Fibroblast of upper back skin (primary cell): ENCODE measurements at regions not wholly inside any gene's neighbourhood (a gene's known extent, or its start where the extent isn't known, plus 50 kb on each side); places are given as distances from the start of the nearest gene placed in this dataset.
A peak's percentile ranks its signal among the peaks of the same experiment; 100 is the strongest.

ENCODE experiments used
- DNase-seq: peaks from one replicate; pipeline ENCODE4 v3.0.0-alpha.2; 2013

- no peak for DNase-seq
Measured at GRCh38 chr9:95611354-95611753, 94.6 kb upstream of the PTCH1 start.

GRCh38 chr9:95610006-95610785 lies 93.4 kb upstream of the PTCH1 start:
- DNase-seq: no peak

DNA sequence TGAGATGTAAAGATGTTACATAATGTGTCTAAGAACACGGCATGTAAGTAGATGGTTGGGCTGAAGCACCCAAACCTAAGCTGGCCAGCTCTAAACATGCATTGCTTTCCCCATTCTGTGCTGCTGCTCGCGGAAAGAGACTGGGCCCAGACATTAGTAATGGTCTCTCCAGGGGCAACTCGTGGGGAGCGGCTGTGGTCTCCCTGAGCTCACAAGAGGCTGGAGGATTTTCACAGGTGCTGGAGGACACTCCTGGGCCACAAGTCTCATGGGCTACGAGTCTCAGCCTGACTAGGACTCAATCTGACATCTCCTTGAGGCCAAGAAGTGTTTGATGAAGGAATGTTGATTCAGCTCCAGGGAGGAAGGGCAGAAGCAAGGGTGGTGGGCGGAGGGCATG lies 92.7 kb upstream of the PTCH1 start:
- DNase-seq: no peak

- DNase-seq: no peak
Measured at GRCh38 chr9:95608341-95608740, 91.6 kb upstream of the PTCH1 start.

- DNase-seq: no peak
Measured at GRCh38 chr9:95607507-95607906, 90.7 kb upstream of the PTCH1 start.

GRCh38 chr9:95606489-95607350 lies 89.9 kb upstream of the PTCH1 start:
- DNase-seq: no peak

- DNase-seq: no peak
Measured at GRCh38 chr9:95605816-95606488, 89.2 kb upstream of the PTCH1 start.

DNA sequence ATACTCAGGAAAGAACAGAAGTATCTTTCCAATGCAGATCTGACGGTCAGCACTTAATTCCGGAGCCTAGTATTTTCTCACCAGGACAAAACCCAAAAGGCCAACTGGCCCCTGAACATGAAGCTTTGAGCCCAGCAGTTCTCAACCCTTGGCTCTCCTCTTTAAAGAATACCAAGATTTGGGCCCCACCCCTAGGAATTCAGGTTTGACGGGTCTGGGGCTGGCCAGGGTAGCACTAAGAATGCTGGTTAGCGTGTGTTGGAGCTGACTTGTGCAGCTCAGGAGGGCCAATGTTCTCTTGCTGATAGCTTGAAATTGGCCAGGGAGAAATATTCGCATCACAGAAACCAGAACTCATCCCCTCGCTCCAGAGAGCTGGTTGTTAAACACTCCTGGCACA lies 88.3 kb upstream of the PTCH1 start:
- no peak for DNase-seq

- DNase-seq: no peak
Measured at GRCh38 chr9:95598236-95598635, 81.5 kb upstream of the PTCH1 start.

DNA sequence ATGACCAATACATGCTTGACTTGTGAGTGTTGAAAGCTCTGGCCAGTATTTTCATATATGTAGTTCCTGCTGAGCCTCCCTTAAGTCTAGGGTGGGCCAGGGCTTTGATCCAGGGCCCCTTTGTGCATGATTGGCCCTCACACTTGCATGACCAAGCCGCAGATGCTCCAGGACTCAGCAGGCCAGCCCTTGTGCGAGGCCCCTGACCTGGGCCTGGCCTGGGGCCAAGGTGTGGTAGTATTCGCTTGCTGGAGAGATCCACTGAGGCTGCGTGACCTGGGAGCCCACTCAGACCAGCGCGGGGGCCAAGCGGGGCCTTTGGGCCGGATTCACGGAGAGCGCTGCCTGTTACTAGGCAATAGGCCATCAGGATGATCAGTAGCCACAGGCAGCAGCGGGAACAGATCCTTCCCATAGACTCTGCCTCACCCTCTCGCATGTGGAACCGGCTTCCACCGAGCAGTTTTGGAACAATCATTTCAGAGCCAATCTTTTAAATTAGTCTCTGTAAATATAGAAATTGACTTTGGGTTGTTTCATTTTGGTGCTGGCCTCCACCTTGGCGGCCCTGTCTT lies 79.0 kb upstream of the PTCH1 start:
- DNase-seq: peak; percentile 43

GRCh38 chr9:95592931-95593330 lies 76.2 kb upstream of the PTCH1 start:
- no peak for DNase-seq

- DNase-seq: no peak
Measured at GRCh38 chr9:95588724-95589588, 72.2 kb upstream of the PTCH1 start.

- no peak for DNase-seq
Measured at GRCh38 chr9:95587021-95587964, 70.5 kb upstream of the PTCH1 start.

DNA sequence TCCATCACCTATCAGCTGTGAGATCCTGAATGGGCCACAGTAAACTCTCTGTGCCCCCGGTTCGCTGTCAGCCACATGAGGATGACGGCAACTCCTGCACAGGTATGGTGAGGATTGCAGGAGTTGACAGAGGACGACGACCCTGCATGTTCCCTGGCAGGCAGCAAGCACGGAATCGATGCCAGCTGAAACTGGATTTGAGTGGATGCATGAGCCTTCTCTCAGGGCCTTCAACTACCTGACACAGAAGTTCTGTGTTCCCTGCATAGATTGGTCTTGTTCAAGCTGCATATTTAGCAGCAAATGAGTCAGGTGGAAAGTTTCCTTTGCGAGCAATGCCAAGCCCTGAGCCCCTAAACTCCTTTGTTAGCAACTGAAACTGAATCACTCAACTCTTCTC lies 69.6 kb upstream of the PTCH1 start:
- no peak for DNase-seq

DNA sequence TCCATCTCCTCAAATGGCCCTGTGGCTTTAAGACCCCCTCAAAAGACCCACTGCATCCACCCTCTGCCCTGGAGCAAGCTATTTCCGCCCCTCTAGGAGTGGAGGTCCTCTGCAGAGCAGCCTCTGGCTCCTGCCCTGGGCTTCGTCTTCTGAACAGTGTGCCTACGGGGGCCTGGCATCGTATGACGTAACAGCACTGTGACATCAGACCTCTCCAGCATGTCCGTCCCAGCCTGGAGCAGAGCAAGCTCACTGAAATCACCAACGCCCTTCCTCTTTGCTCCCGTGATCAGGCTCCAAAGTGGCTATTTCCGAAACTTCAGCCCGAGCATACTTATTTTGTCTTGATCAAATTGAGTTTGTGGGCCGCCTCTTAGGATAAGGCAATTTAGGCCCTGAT lies 69.1 kb upstream of the PTCH1 start:
- DNase-seq: no peak

DNA sequence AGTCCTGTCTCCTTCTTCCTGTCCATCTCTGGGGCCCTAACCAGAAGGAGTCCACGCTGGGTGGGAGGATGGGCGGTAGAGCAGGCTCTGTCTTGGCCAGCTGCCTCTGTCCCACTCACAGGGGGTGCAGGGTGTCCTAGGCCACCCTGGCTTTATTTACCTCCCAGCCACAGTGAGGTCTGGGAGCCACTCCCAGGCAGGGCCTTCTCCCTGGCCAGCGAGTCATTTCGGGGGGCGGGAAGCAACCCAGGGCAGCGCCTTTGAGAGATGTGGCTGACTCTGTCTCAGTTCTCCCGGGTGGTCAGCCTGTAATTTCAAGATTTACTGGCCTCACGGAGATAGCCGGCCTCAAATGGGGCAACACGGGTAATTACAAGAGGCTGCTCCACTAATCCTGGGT lies 67.4 kb upstream of the PTCH1 start:
- no peak for DNase-seq

DNA sequence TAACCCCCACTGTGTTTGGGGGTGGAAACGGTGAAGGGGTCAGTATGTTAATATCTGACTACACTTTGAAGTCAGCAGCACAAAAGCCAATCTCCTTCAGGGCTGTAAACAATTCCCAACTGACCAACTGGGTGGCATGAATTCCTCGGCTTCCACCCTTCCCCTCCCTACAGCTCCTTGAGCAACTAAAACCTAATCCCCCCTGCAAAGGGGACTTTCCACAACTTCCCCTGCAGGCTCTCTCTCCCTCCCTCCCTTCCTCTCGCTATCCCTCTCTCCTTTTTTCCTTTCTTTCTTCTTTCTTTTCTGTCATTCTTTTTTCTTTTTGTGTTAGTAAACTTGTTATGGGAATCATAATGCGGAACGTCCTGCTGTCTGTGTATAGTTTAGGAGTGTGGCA lies 65.1 kb upstream of the PTCH1 start:
- no peak for DNase-seq

DNA sequence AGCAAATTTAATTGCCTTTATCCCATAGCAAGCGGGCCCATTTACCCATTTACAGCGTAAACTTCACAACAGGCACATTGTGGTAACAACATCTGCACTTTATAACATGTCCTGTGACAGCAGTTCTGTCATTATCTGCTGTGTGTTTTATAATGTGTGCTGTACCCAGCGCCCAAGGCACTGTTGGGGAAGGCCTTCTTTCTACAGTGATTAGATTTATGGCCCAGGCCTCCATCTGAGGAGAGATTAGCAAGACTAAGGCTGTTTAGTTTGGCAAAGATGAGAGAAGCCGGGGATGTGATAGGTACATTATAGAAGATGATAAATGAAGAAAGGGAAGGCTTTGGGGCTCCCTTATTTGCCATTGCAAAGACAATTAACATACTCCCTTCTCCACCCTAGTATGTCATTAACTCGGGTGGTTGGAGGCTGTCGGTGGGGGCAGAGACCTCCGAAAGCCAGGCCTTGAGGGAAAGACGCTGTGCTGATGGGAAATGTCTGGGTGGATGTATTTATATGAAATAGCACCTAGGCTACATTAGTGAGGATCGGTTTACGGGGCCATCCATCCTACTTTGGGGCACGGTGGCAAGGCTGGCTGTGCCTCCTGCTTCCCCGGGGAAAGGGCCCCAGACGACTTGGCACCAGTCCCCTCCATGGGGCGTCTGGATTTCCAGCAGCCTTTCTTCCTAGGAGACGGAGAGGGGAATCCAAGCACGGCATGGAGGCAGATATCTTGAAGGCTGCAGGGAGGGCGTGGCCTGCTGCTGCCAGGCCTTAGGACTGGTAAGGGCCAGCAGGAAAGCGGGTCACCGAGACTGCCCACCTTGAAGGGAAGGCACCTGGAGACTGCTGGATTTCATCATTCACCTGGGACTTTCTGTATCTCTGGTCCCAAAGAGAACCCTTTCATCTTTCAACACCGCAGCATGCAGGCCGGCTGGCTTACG lies 64.3 kb upstream of the PTCH1 start:
- no peak for DNase-seq

- DNase-seq: no peak
Measured at GRCh38 chr9:95574866-95575553, 58.2 kb upstream of the PTCH1 start.
